ENCODE measurements at regions not wholly inside any gene's neighbourhood (a gene's known extent, or its start where the extent isn't known, plus 50 kb on each side); places are given as distances from the start of the nearest gene placed in this dataset.

DNA sequence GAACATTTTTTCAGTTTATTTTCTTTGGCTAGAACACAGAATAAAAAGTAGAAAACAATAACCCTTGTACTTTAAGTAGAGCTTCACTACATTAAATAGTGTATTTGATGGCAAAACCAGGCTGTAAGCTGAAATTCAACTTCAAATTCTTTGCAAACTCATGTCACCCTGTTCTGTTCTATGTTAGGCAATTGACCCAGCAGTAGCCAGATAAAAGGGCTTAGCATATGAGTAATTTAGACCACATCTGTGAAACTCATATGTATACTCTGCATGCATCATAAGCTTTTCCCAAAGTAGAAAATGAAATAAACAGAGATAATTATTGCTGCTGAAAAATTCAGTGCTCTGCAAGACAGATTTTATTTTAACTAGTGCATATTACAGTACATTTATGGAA is 150.2 kb downstream of the GNAI1 start:
- CTCF ChIA-PET, result no interaction called here
- Mint-ChIP-seq H3K4me3 (ENCODE audit: unreplicated experiment) (no peak overlapping the region), H3K27me3 (ENCODE audit: insufficient read depth, unreplicated experiment) (peaks cover 3% of the 10 kb centered on the region), H3K27ac (ENCODE audit: unreplicated experiment) (no peak overlapping the region), H3K9me3 (ENCODE audit: unreplicated experiment) (no peaks in the 10 kb centered on the region), H3K36me3 (ENCODE audit: insufficient read depth, unreplicated experiment) (no peaks in the 10 kb centered on the region), H3K4me1 (ENCODE audit: low read depth, unreplicated experiment) (no peaks in the 10 kb centered on the region)
- Histone ChIP-seq H3K9me3 (no peaks in the 10 kb centered on the region), H3K4me1 (no peaks in the 10 kb centered on the region), H3K27me3 (replicated peaks; ENCODE audit: control insufficient read depth, insufficient read depth, low read length) (no peaks in the 10 kb centered on the region), H3K4me3 (ENCODE audit: low read depth, low read length) (no peak overlapping the region), H3K36me3 (ENCODE audit: control insufficient read depth, insufficient read depth, low read length) (no peaks in the 10 kb centered on the region)
- DNase-seq, result no peak
- TF ChIP-seq, protein P1, sequence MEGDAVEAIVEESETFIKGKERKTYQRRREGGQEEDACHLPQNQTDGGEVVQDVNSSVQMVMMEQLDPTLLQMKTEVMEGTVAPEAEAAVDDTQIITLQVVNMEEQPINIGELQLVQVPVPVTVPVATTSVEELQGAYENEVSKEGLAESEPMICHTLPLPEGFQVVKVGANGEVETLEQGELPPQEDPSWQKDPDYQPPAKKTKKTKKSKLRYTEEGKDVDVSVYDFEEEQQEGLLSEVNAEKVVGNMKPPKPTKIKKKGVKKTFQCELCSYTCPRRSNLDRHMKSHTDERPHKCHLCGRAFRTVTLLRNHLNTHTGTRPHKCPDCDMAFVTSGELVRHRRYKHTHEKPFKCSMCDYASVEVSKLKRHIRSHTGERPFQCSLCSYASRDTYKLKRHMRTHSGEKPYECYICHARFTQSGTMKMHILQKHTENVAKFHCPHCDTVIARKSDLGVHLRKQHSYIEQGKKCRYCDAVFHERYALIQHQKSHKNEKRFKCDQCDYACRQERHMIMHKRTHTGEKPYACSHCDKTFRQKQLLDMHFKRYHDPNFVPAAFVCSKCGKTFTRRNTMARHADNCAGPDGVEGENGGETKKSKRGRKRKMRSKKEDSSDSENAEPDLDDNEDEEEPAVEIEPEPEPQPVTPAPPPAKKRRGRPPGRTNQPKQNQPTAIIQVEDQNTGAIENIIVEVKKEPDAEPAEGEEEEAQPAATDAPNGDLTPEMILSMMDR (IDR thresholded peaks at IDR 0.05; ENCODE audit: insufficient read depth in 1 of 2, low read depth in 1 of 2, low read length in 1 of 2, severe bottlenecking in 1 of 2, unreplicated experiment in 1 of 2), result no peak
- no TSS peak for BruUV-seq (replicated peaks)
- intact Hi-C loops (cut with micrococcal nuclease; ENCODE audit: unreplicated experiment), result loop anchor here (10.0 kb wide), 1 partner anchor 150 kb away; the partner anchor contains the start of gene GNAI1
- POLR2A ChIA-PET, result no interaction called here

DNA sequence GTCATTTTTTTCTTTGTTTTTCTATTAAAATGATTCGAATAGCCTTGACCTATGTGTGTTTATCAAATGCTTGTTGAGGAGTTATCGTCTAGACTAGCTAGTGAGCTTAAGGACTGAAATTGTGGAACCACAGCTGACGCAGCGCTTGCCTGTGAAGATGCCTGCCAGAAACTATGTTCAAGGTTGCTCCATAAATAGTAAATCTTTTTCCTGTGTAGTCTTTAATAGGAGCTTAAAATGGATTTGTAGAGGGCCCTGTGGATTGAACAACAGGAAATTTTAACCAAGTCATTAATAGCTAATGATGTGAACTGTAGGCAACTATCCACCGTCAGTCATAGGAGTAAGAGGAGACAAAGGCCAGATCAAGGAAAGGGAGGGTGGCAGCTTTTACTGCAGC is 145.1 kb downstream of the GNAI1 start:
- Histone ChIP-seq H3K9me3 (no peaks in the 10 kb centered on the region), H3K36me3 (ENCODE audit: control insufficient read depth, insufficient read depth, low read length) (no peaks in the 10 kb centered on the region), H3K4me1 (no peaks in the 10 kb centered on the region), H3K4me3 (ENCODE audit: low read depth, low read length) (no peak overlapping the region), H3K27me3 (replicated peaks; ENCODE audit: control insufficient read depth, insufficient read depth, low read length) (no peaks in the 10 kb centered on the region)
- ChIA-PET CTCF (interaction anchor here (0.5 to 0.6 kb wide), 2 partner anchors 8 to 72 kb away, joined by 3 read pairs; no protein-coding TSS in a partner anchor), POLR2A (no interaction called here)
- Mint-ChIP-seq H3K4me1 (ENCODE audit: low read depth, unreplicated experiment) (peaks cover 6% of the 10 kb centered on the region), H3K27ac (ENCODE audit: unreplicated experiment) (no peak overlapping the region), H3K27me3 (ENCODE audit: insufficient read depth, unreplicated experiment) (no peaks in the 10 kb centered on the region), H3K4me3 (ENCODE audit: unreplicated experiment) (no peak overlapping the region), H3K9me3 (ENCODE audit: unreplicated experiment) (no peaks in the 10 kb centered on the region), H3K36me3 (ENCODE audit: insufficient read depth, unreplicated experiment) (no peaks in the 10 kb centered on the region)
- DNase-seq, result no peak
- BruUV-seq (replicated peaks), result no TSS peak
- intact Hi-C loops (cut with micrococcal nuclease; ENCODE audit: unreplicated experiment), result loop anchor here (10.0 kb wide), 1 partner anchor 145 kb away; the partner anchor contains the start of gene GNAI1
- TF ChIP-seq, protein P1 (IDR thresholded peaks at IDR 0.05; ENCODE audit: insufficient read depth in 1 of 2, low read depth in 1 of 2, low read length in 1 of 2, severe bottlenecking in 1 of 2, unreplicated experiment in 1 of 2), result no peak

DNA sequence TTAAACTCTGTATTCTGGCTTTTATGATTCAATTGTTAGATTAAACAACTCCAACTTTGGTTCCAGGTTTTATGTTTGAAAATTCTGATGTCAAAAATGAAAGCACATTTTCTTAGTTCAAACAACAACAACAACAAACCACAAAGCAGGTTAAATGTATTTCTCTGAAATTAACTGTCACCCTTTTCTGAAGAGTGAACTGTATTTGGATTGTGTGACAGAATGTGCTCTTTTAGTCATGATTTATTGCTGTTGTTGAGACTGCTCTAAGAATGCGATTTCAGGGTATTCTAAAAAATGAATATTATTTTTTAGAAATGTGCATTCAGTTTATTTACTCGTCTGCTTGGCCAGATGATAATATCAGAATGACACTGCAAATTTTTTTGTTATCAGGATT is 144.1 kb downstream of the GNAI1 start:
- Mint-ChIP-seq H3K27me3 (ENCODE audit: insufficient read depth, unreplicated experiment) (no peaks in the 10 kb centered on the region), H3K4me1 (ENCODE audit: low read depth, unreplicated experiment) (peaks cover 6% of the 10 kb centered on the region), H3K36me3 (ENCODE audit: insufficient read depth, unreplicated experiment) (no peaks in the 10 kb centered on the region), H3K27ac (ENCODE audit: unreplicated experiment) (no peak overlapping the region), H3K9me3 (ENCODE audit: unreplicated experiment) (no peaks in the 10 kb centered on the region), H3K4me3 (ENCODE audit: unreplicated experiment) (no peak overlapping the region)
- no peak overlapping the region for H3K4me3 ChIP-seq (ENCODE audit: low read depth, low read length)
- CTCF ChIA-PET, result no interaction called here
- no peaks in the 10 kb centered on the region for H3K9me3 ChIP-seq
- BruUV-seq (replicated peaks), result no TSS peak
- DNase-seq, result no peak
- POLR2A ChIA-PET, result no interaction called here
- TF ChIP-seq, protein P1 (IDR thresholded peaks at IDR 0.05; ENCODE audit: insufficient read depth in 1 of 2, low read depth in 1 of 2, low read length in 1 of 2, severe bottlenecking in 1 of 2, unreplicated experiment in 1 of 2), result no peak
- no peaks in the 10 kb centered on the region for H3K27me3 ChIP-seq (replicated peaks; ENCODE audit: control insufficient read depth, insufficient read depth, low read length)
- no peaks in the 10 kb centered on the region for H3K4me1 ChIP-seq
- H3K36me3 ChIP-seq (ENCODE audit: control insufficient read depth, insufficient read depth, low read length), result no peaks in the 10 kb centered on the region
- intact Hi-C loops (cut with micrococcal nuclease; ENCODE audit: unreplicated experiment), result no loop called here
